ENCODE measurements at regions not wholly inside any gene's neighbourhood (a gene's known extent, or its start where the extent isn't known, plus 50 kb on each side); places are given as distances from the start of the nearest gene placed in this dataset.

GRCh38 chr7:69012149-69012548, 586.1 kb upstream of the AUTS2 start:
- TF ChIP-seq CTCF (conservative IDR thresholded peaks at IDR 0.05; ENCODE audit: low read length) (no peak), EZH2phosphoT487 (IDR thresholded peaks at IDR 0.05; ENCODE audit: borderline replicate concordance) (no peak)
